ENCODE measurements at regions not wholly inside any gene's neighbourhood (a gene's known extent, or its start where the extent isn't known, plus 50 kb on each side); places are given as distances from the start of the nearest gene placed in this dataset.

DNA sequence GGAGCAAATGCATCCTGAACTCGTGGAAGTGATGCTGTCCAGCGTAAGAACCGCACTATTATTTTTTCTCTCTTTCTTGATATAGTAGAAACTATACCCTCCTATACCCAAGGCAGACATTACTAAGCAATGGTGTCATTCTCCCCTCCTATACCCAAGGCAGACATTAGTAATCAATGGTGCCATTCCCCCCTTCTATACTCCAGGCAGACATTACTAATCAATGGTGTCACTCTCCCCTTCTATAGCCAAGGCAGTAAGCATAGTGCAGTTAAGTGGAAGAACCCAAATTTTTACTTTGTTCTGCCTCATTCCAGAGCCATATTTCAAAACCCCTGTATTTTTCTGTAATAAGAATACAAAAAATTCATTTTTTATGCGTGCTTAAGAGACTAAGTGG is 506.2 kb upstream of the EEF2KMT start:
- H4K20me1 ChIP-seq (replicated peaks; ENCODE audit: insufficient read depth): no peaks in the 10 kb centered on the region
- no peaks in the 10 kb centered on the region for H3K27me3 ChIP-seq (ENCODE audit: insufficient read depth)
- H3F3A ChIP-seq (replicated peaks; ENCODE audit: low read depth): no peaks in the 10 kb centered on the region
- DNase-seq (ENCODE audit: low spot score): no peak
- Mint-ChIP-seq H3K4me1 (no peaks in the 10 kb centered on the region), H3K9me3 (no peaks in the 10 kb centered on the region), H3K36me3 (ENCODE audit: low read depth) (no peaks in the 10 kb centered on the region; the same call in 1 of the 3 replicates), H3K4me3 (no peak overlapping the region), H3K27me3 (ENCODE audit: insufficient read depth, low read depth, poor library complexity) (no peaks in the 10 kb centered on the region), H3K27ac (no peak overlapping the region)
- TF ChIP-seq, protein P1, sequence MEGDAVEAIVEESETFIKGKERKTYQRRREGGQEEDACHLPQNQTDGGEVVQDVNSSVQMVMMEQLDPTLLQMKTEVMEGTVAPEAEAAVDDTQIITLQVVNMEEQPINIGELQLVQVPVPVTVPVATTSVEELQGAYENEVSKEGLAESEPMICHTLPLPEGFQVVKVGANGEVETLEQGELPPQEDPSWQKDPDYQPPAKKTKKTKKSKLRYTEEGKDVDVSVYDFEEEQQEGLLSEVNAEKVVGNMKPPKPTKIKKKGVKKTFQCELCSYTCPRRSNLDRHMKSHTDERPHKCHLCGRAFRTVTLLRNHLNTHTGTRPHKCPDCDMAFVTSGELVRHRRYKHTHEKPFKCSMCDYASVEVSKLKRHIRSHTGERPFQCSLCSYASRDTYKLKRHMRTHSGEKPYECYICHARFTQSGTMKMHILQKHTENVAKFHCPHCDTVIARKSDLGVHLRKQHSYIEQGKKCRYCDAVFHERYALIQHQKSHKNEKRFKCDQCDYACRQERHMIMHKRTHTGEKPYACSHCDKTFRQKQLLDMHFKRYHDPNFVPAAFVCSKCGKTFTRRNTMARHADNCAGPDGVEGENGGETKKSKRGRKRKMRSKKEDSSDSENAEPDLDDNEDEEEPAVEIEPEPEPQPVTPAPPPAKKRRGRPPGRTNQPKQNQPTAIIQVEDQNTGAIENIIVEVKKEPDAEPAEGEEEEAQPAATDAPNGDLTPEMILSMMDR (conservative IDR thresholded peaks at IDR 0.05; ENCODE audit: low read depth in 2 of 2): no peak
- TF ChIP-seq POLR2AphosphoS5 (IDR thresholded peaks at IDR 0.05; ENCODE audit: low read depth) (no peak), ZNF331 (CRISPR knock-in tag; IDR thresholded peaks at IDR 0.05; ENCODE audit: low read depth) (no peak), EZH2phosphoT487 (IDR thresholded peaks at IDR 0.05; ENCODE audit: unreplicated experiment) (no peak), CREB1 (CRISPR knock-in tag; IDR thresholded peaks at IDR 0.05; ENCODE audit: low read depth) (no peak), ZNF114 (CRISPR knock-in tag; IDR thresholded peaks at IDR 0.05) (no peak)
- TF ChIP-seq, protein P2, sequence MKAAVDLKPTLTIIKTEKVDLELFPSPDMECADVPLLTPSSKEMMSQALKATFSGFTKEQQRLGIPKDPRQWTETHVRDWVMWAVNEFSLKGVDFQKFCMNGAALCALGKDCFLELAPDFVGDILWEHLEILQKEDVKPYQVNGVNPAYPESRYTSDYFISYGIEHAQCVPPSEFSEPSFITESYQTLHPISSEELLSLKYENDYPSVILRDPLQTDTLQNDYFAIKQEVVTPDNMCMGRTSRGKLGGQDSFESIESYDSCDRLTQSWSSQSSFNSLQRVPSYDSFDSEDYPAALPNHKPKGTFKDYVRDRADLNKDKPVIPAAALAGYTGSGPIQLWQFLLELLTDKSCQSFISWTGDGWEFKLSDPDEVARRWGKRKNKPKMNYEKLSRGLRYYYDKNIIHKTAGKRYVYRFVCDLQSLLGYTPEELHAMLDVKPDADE (IDR thresholded peaks at IDR 0.05): no peak
- no peaks in the 10 kb centered on the region for H3K4me1 ChIP-seq (ENCODE audit: insufficient read depth)
- no peak overlapping the region for H2AFZ ChIP-seq
- no peak for ATAC-seq
- H3K79me2 ChIP-seq (replicated peaks; ENCODE audit: insufficient read depth): no peaks in the 10 kb centered on the region
- no peak overlapping the region for H3K27ac ChIP-seq (ENCODE audit: low read depth)
- no peak overlapping the region for H3K4me2 ChIP-seq
- no peak overlapping the region for H3K4me3 ChIP-seq
- H3K36me3 ChIP-seq (ENCODE audit: insufficient read depth): no peaks in the 10 kb centered on the region
- peaks cover 4% of the 10 kb centered on the region; the same call in 1 of the 2 replicates for H3K9me2 ChIP-seq (ENCODE audit: insufficient read depth)

DNA sequence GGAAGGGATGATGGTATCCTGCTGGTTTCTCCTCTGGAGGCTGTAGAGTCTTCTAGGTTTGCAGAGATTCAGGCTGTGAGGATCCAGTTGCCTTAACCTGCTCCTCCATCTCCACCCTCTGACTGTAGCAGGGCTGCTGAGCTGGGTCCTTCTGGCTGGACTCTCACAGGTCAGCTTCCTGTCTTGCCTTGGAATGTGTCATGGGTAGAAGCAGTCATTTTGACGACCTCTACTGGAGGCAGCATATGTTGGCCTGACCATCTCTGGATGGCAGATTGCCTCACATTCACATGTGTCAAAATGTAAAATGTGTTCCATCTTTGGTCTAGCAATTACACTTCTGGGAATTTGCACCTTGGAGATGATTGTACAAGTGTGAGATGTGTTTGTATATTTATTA is 504.4 kb upstream of the EEF2KMT start:
- Mint-ChIP-seq H3K9me3 (no peaks in the 10 kb centered on the region), H3K27ac (no peak overlapping the region), H3K27me3 (ENCODE audit: insufficient read depth, low read depth, poor library complexity) (peaks cover 1% of the 10 kb centered on the region), H3K4me1 (no peaks in the 10 kb centered on the region), H3K4me3 (no peak overlapping the region), H3K36me3 (ENCODE audit: low read depth) (no peaks in the 10 kb centered on the region; the same call in 1 of the 3 replicates)
- Histone ChIP-seq H2AFZ (no peak overlapping the region), H3K36me3 (ENCODE audit: insufficient read depth) (no peaks in the 10 kb centered on the region), H3K4me3 (no peak overlapping the region), H3K4me2 (no peak overlapping the region), H3K79me2 (replicated peaks; ENCODE audit: insufficient read depth) (no peaks in the 10 kb centered on the region), H3K27ac (ENCODE audit: low read depth) (no peak overlapping the region), H3K27me3 (ENCODE audit: insufficient read depth) (no peaks in the 10 kb centered on the region), H4K20me1 (replicated peaks; ENCODE audit: insufficient read depth) (no peaks in the 10 kb centered on the region), H3F3A (replicated peaks; ENCODE audit: low read depth) (no peaks in the 10 kb centered on the region), H3K9me2 (ENCODE audit: insufficient read depth) (peaks cover 4% of the 10 kb centered on the region; the same call in 1 of the 2 replicates), H3K4me1 (ENCODE audit: insufficient read depth) (no peaks in the 10 kb centered on the region)
- no peak for ATAC-seq
- DNase-seq (ENCODE audit: low spot score): no peak
- no peak for TF ChIP-seq NANOG (IDR thresholded peaks at IDR 0.05; ENCODE audit: borderline replicate concordance)
- TF ChIP-seq, protein P2 (IDR thresholded peaks at IDR 0.05): no peak
- no peak for TF ChIP-seq ZNF114 (CRISPR knock-in tag; IDR thresholded peaks at IDR 0.05)
- TF ChIP-seq, protein P3, sequence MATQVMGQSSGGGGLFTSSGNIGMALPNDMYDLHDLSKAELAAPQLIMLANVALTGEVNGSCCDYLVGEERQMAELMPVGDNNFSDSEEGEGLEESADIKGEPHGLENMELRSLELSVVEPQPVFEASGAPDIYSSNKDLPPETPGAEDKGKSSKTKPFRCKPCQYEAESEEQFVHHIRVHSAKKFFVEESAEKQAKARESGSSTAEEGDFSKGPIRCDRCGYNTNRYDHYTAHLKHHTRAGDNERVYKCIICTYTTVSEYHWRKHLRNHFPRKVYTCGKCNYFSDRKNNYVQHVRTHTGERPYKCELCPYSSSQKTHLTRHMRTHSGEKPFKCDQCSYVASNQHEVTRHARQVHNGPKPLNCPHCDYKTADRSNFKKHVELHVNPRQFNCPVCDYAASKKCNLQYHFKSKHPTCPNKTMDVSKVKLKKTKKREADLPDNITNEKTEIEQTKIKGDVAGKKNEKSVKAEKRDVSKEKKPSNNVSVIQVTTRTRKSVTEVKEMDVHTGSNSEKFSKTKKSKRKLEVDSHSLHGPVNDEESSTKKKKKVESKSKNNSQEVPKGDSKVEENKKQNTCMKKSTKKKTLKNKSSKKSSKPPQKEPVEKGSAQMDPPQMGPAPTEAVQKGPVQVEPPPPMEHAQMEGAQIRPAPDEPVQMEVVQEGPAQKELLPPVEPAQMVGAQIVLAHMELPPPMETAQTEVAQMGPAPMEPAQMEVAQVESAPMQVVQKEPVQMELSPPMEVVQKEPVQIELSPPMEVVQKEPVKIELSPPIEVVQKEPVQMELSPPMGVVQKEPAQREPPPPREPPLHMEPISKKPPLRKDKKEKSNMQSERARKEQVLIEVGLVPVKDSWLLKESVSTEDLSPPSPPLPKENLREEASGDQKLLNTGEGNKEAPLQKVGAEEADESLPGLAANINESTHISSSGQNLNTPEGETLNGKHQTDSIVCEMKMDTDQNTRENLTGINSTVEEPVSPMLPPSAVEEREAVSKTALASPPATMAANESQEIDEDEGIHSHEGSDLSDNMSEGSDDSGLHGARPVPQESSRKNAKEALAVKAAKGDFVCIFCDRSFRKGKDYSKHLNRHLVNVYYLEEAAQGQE (IDR thresholded peaks at IDR 0.05; ENCODE audit: unreplicated experiment): no peak
- no peak for TF ChIP-seq POLR2AphosphoS5 (IDR thresholded peaks at IDR 0.05; ENCODE audit: low read depth)
- TF ChIP-seq STAT1 (IDR thresholded peaks at IDR 0.05; ENCODE audit: unreplicated experiment): no peak
- TF ChIP-seq EZH2 (IDR thresholded peaks at IDR 0.05; ENCODE audit: low read depth, unreplicated experiment): no peak
- no peak for TF ChIP-seq JUNB (IDR thresholded peaks at IDR 0.05; ENCODE audit: unreplicated experiment)
- no peak for TF ChIP-seq EZH2phosphoT487 (IDR thresholded peaks at IDR 0.05; ENCODE audit: unreplicated experiment)
